Caco-2 (cell line): ENCODE measurements at regions not wholly inside any gene's neighbourhood (a gene's known extent, or its start where the extent isn't known, plus 50 kb on each side); places are given as distances from the start of the nearest gene placed in this dataset.

Experiments used
- BruUV-seq: library from RNA; stranded (reverse); fragments of 400-500 nt; replicated peaks from 2 replicates; lab custom pipeline; 2021; lab: Mats Ljungman, UMichigan
- CTCF ChIA-PET: fragments of 300-600 bp; sonication (Branson Sonifier 250); formaldehyde crosslinking; loops from one replicate; lab custom pipeline; 2022; ENCODE audit warnings: antibody characterized with exemption; lab: Charles Lee
- POLR2A ChIA-PET: fragments of 300-600 bp; sonication (Branson Sonifier 250); formaldehyde crosslinking; loops from one replicate; lab custom pipeline; 2022; ENCODE audit warnings: antibody characterized with exemption; lab: Charles Lee
- DNase-seq, 2 experiments: peaks; one replicate each; pipeline versions ENCODE4 v3.0.0 to v3.0.0-alpha.2; 2020 to 2022
- H3K27me3 ChIP-seq: replicated peaks from 2 replicates; pipeline ENCODE4 v1.6.0; 2011; ENCODE audit warnings: low read length; ENCODE audit not compliant: control insufficient read depth, insufficient read depth
- H3K36me3 ChIP-seq: 2 replicates; pipeline ENCODE4 v1.5.1; 2011; ENCODE audit warnings: low read length; ENCODE audit not compliant: control insufficient read depth, insufficient read depth
- H3K4me1 ChIP-seq: fragments of 250-450 bp; sonication (Bioruptor Pico); 2 replicates; pipeline ENCODE4 v1.5.1; 2020; ENCODE audit warnings: mild to moderate bottlenecking
- H3K4me3 ChIP-seq: 2 replicates; pipeline ENCODE4 v1.5.1; 2011; ENCODE audit warnings: low read depth, mild to moderate bottlenecking, control low read depth, low read length
- H3K9me3 ChIP-seq: fragments of 250-450 bp; sonication (Bioruptor Pico); 2 replicates; pipeline ENCODE4 v1.5.1; 2020; ENCODE audit warnings: mild to moderate bottlenecking, moderate library complexity
- H3K27ac Mint-ChIP-seq: one replicate; pipeline ENCODE4 v1.8.0; 2022; ENCODE audit warnings: mixed read lengths; ENCODE audit not compliant: unreplicated experiment
- H3K27me3 Mint-ChIP-seq: one replicate; pipeline ENCODE4 v1.8.0; 2022; ENCODE audit warnings: mixed read lengths; ENCODE audit not compliant: insufficient read depth, unreplicated experiment
- H3K36me3 Mint-ChIP-seq: one replicate; pipeline ENCODE4 v1.8.0; 2022; ENCODE audit warnings: mild to moderate bottlenecking, mixed read lengths; ENCODE audit not compliant: insufficient read depth, unreplicated experiment
- H3K4me1 Mint-ChIP-seq: one replicate; pipeline ENCODE4 v1.8.0; 2022; ENCODE audit warnings: low read depth, mixed read lengths; ENCODE audit not compliant: unreplicated experiment
- H3K4me3 Mint-ChIP-seq: one replicate; pipeline ENCODE4 v1.8.0; 2022; ENCODE audit warnings: mild to moderate bottlenecking, moderate library complexity, mixed read lengths; ENCODE audit not compliant: unreplicated experiment
- H3K9me3 Mint-ChIP-seq: one replicate; pipeline ENCODE4 v1.8.0; 2022; ENCODE audit warnings: mixed read lengths; ENCODE audit not compliant: unreplicated experiment
- intact Hi-C: fragments of 100-400 bp; cut with micrococcal nuclease; formaldehyde crosslinking; loops from one replicate; pipeline ENCODE4 v1.10.0; 2022; ENCODE audit not compliant: unreplicated experiment
- TF ChIP-seq, protein P1 (sequence below), 2 experiments: fragments of 200-600 bp in 1 of 2; IDR thresholded peaks; 1 replicate in 1 of 2; 2 replicates in 1 of 2; pipeline versions ENCODE4 v1.5.1 to v1.8.0; 2011 to 2022; ENCODE audit warnings: antibody characterized with exemption in 1 of 2, control low read depth in 1 of 2, inconsistent platforms in 1 of 2, low read depth in 1 of 2, low read length in 1 of 2, mild to moderate bottlenecking in 1 of 2, moderate library complexity in 1 of 2; ENCODE audit not compliant: insufficient read depth in 1 of 2, severe bottlenecking in 1 of 2, unreplicated experiment in 1 of 2

- peaks cover 14% of the 10 kb centered on the region for H3K4me1 ChIP-seq
- Mint-ChIP-seq H3K27me3 (no peaks in the 10 kb centered on the region), H3K9me3 (no peaks in the 10 kb centered on the region), H3K4me3 (no peak overlapping the region), H3K36me3 (no peaks in the 10 kb centered on the region), H3K27ac (no peak overlapping the region), H3K4me1 (peaks cover 18% of the 10 kb centered on the region)
- intact Hi-C loops, result no loop called here
- no peak overlapping the region for H3K4me3 ChIP-seq
- ChIA-PET POLR2A (no interaction called here), CTCF (no interaction called here)
- BruUV-seq, result no TSS peak
- TF ChIP-seq, protein P1, sequence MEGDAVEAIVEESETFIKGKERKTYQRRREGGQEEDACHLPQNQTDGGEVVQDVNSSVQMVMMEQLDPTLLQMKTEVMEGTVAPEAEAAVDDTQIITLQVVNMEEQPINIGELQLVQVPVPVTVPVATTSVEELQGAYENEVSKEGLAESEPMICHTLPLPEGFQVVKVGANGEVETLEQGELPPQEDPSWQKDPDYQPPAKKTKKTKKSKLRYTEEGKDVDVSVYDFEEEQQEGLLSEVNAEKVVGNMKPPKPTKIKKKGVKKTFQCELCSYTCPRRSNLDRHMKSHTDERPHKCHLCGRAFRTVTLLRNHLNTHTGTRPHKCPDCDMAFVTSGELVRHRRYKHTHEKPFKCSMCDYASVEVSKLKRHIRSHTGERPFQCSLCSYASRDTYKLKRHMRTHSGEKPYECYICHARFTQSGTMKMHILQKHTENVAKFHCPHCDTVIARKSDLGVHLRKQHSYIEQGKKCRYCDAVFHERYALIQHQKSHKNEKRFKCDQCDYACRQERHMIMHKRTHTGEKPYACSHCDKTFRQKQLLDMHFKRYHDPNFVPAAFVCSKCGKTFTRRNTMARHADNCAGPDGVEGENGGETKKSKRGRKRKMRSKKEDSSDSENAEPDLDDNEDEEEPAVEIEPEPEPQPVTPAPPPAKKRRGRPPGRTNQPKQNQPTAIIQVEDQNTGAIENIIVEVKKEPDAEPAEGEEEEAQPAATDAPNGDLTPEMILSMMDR (IDR thresholded peaks at IDR 0.05; ENCODE audit: insufficient read depth in 1 of 2, low read depth in 1 of 2, low read length in 1 of 2, severe bottlenecking in 1 of 2, unreplicated experiment in 1 of 2), result no peak
- no peaks in the 10 kb centered on the region for H3K9me3 ChIP-seq
- H3K27me3 ChIP-seq, result no peaks in the 10 kb centered on the region
- DNase-seq, result no peak
- no peaks in the 10 kb centered on the region for H3K36me3 ChIP-seq
Measured at GRCh38 chr1:235014756-235015155, 113.9 kb downstream of the TOMM20 start.

GRCh38 chr1:235013512-235013911 lies 115.1 kb downstream of the TOMM20 start:
- Mint-ChIP-seq H3K4me3 (no peak overlapping the region), H3K27me3 (no peaks in the 10 kb centered on the region), H3K36me3 (no peaks in the 10 kb centered on the region), H3K4me1 (peaks cover 16% of the 10 kb centered on the region), H3K27ac (no peak overlapping the region), H3K9me3 (no peaks in the 10 kb centered on the region)
- ChIA-PET CTCF (no interaction called here), POLR2A (no interaction called here)
- TF ChIP-seq, protein P1 (IDR thresholded peaks at IDR 0.05; ENCODE audit: insufficient read depth in 1 of 2, low read depth in 1 of 2, low read length in 1 of 2, severe bottlenecking in 1 of 2, unreplicated experiment in 1 of 2), result no peak
- H3K4me3 ChIP-seq, result no peak overlapping the region
- H3K27me3 ChIP-seq, result no peaks in the 10 kb centered on the region
- H3K36me3 ChIP-seq, result no peaks in the 10 kb centered on the region
- BruUV-seq, result no TSS peak
- no peak for DNase-seq
- no peaks in the 10 kb centered on the region for H3K9me3 ChIP-seq
- peaks cover 7% of the 10 kb centered on the region for H3K4me1 ChIP-seq
- intact Hi-C loops, result no loop called here

DNA sequence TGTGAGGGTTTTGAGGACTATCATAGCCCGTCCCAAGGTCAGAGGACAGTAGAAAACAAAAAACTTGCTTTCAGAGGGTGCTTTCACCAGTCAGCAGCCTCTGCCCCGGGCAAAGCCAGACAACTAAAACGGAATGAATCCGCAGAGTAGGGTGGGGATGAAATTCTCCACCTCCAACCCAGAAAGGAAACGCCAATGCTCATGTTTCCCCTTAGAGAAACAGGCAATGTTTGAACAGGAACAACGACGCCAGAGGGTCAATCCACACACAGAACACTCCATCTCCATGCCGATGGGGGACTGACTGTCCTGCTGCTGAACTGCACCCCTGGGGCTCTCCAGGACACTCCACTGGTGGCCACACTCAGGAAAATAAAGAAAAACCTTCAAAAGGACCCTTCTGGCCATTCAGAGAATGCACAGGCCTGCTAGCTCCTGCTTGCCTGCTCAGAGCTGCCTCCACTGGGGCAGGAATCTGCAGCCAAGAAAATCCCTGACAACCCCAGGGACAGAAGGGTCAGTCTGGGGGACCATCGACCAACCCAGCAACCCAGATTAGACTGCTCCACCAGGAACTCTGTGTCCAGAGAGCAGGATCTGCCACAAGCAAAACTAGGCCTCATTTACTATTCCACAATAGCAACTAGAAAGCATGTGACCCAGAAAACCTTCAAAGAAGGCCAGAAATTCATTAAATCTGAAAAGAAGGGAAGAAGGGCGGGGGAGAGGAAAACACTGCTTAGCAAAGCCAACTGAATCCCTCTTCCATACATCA lies 116.0 kb downstream of the TOMM20 start:
- Histone ChIP-seq H3K36me3 (no peaks in the 10 kb centered on the region), H3K4me1 (no peaks in the 10 kb centered on the region; the same call in 1 of the 2 replicates), H3K27me3 (no peaks in the 10 kb centered on the region), H3K4me3 (no peak overlapping the region), H3K9me3 (no peaks in the 10 kb centered on the region)
- no peaks in the 10 kb centered on the region for H3K36me3 Mint-ChIP-seq
- TF ChIP-seq, protein P1 (IDR thresholded peaks at IDR 0.05; ENCODE audit: insufficient read depth in 1 of 2, low read depth in 1 of 2, low read length in 1 of 2, severe bottlenecking in 1 of 2, unreplicated experiment in 1 of 2), result no peak
- BruUV-seq, result no TSS peak
- CTCF ChIA-PET, result no interaction called here
- peaks cover 9% of the 10 kb centered on the region for H3K4me1 Mint-ChIP-seq
- DNase-seq, result no peak
- intact Hi-C loops, result no loop called here
- H3K27me3 Mint-ChIP-seq, result no peaks in the 10 kb centered on the region
- no peak overlapping the region for H3K27ac Mint-ChIP-seq
- H3K4me3 Mint-ChIP-seq, result no peak overlapping the region
- H3K9me3 Mint-ChIP-seq, result peaks cover 8% of the 10 kb centered on the region
- POLR2A ChIA-PET, result no interaction called here
